ENCODE measurements at regions not wholly inside any gene's neighbourhood (a gene's known extent, or its start where the extent isn't known, plus 50 kb on each side); places are given as distances from the start of the nearest gene placed in this dataset.

DNA sequence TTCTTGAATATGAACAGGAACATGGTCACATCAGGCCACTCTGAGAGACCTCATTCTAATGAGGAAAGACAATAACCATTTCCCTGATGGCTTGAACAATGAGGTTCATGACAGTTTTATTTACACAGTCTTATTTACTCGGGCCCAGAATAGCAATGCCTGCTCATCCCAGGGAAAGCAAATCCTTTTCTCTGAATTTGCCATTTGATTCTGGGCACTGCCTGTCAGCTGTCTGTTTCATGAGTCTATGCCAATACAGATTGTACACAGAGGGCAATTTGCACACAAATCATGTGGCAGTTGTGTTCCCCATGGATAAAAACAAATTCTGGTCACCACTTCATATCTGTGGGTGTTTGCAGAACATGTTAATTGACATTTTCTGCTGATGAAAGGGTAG, 492.5 kb downstream of the ACTL7B start:
- intact Hi-C loops (cut with micrococcal nuclease; ENCODE audit: unreplicated experiment): no loop called here
- Mint-ChIP-seq H3K36me3 (ENCODE audit: insufficient read depth, unreplicated experiment) (no peaks in the 10 kb centered on the region), H3K27me3 (ENCODE audit: insufficient read depth, unreplicated experiment) (no peaks in the 10 kb centered on the region), H3K9me3 (ENCODE audit: unreplicated experiment) (no peaks in the 10 kb centered on the region), H3K27ac (ENCODE audit: unreplicated experiment) (no peak overlapping the region), H3K4me3 (ENCODE audit: unreplicated experiment) (no peak overlapping the region), H3K4me1 (ENCODE audit: low read depth, unreplicated experiment) (no peaks in the 10 kb centered on the region)
- no peaks in the 10 kb centered on the region for H3K27me3 ChIP-seq (replicated peaks; ENCODE audit: control insufficient read depth, insufficient read depth, low read length)
- H3K9me3 ChIP-seq: no peaks in the 10 kb centered on the region
- H3K4me3 ChIP-seq (ENCODE audit: low read depth, low read length): no peak overlapping the region
- TF ChIP-seq CTCF (IDR thresholded peaks at IDR 0.05; ENCODE audit: insufficient read depth in 1 of 2, low read depth in 1 of 2, low read length in 1 of 2, severe bottlenecking in 1 of 2, unreplicated experiment in 1 of 2): no peak
- no TSS peak for BruUV-seq (replicated peaks)
- ChIA-PET POLR2A (no interaction called here), CTCF (no interaction called here)
- DNase-seq: no peak
- no peaks in the 10 kb centered on the region for H3K36me3 ChIP-seq (ENCODE audit: control insufficient read depth, insufficient read depth, low read length)
- H3K4me1 ChIP-seq: no peaks in the 10 kb centered on the region

GRCh38 chr9:108360304-108360703, 495.5 kb downstream of the ACTL7B start:
- H3K4me1 ChIP-seq: no peaks in the 10 kb centered on the region
- Mint-ChIP-seq H3K27ac (ENCODE audit: unreplicated experiment) (no peak overlapping the region), H3K27me3 (ENCODE audit: insufficient read depth, unreplicated experiment) (no peaks in the 10 kb centered on the region), H3K36me3 (ENCODE audit: insufficient read depth, unreplicated experiment) (no peaks in the 10 kb centered on the region), H3K9me3 (ENCODE audit: unreplicated experiment) (no peaks in the 10 kb centered on the region), H3K4me1 (ENCODE audit: low read depth, unreplicated experiment) (no peaks in the 10 kb centered on the region), H3K4me3 (ENCODE audit: unreplicated experiment) (no peak overlapping the region)
- no peaks in the 10 kb centered on the region for H3K9me3 ChIP-seq
- intact Hi-C loops (cut with micrococcal nuclease; ENCODE audit: unreplicated experiment): no loop called here
- BruUV-seq (replicated peaks): no TSS peak
- no peak overlapping the region for H3K4me3 ChIP-seq (ENCODE audit: low read depth, low read length)
- no peaks in the 10 kb centered on the region for H3K36me3 ChIP-seq (ENCODE audit: control insufficient read depth, insufficient read depth, low read length)
- TF ChIP-seq CTCF (IDR thresholded peaks at IDR 0.05; ENCODE audit: insufficient read depth in 1 of 2, low read depth in 1 of 2, low read length in 1 of 2, severe bottlenecking in 1 of 2, unreplicated experiment in 1 of 2): no peak
- H3K27me3 ChIP-seq (replicated peaks; ENCODE audit: control insufficient read depth, insufficient read depth, low read length): no peaks in the 10 kb centered on the region
- no peak for DNase-seq
- CTCF ChIA-PET: interaction anchor here (0.6 kb wide), 1 partner anchor 8 kb away, joined by 3 read pairs; no protein-coding TSS in a partner anchor
- POLR2A ChIA-PET: no interaction called here

- Histone ChIP-seq H3K27me3 (replicated peaks; ENCODE audit: control insufficient read depth, insufficient read depth, low read length) (no peaks in the 10 kb centered on the region), H3K36me3 (ENCODE audit: control insufficient read depth, insufficient read depth, low read length) (no peaks in the 10 kb centered on the region), H3K4me3 (ENCODE audit: low read depth, low read length) (no peak overlapping the region), H3K4me1 (no peaks in the 10 kb centered on the region), H3K9me3 (no peaks in the 10 kb centered on the region)
- H3K27ac Mint-ChIP-seq (ENCODE audit: unreplicated experiment): no peak overlapping the region
- H3K4me3 Mint-ChIP-seq (ENCODE audit: unreplicated experiment): no peak overlapping the region
- BruUV-seq (replicated peaks): no TSS peak
- intact Hi-C loops (cut with micrococcal nuclease; ENCODE audit: unreplicated experiment): no loop called here
- H3K27me3 Mint-ChIP-seq (ENCODE audit: insufficient read depth, unreplicated experiment): no peaks in the 10 kb centered on the region
- TF ChIP-seq CTCF (IDR thresholded peaks at IDR 0.05; ENCODE audit: insufficient read depth in 1 of 2, low read depth in 1 of 2, low read length in 1 of 2, severe bottlenecking in 1 of 2, unreplicated experiment in 1 of 2): no peak
- H3K4me1 Mint-ChIP-seq (ENCODE audit: low read depth, unreplicated experiment): no peaks in the 10 kb centered on the region
- no peak for DNase-seq
- H3K36me3 Mint-ChIP-seq (ENCODE audit: insufficient read depth, unreplicated experiment): peaks cover 6% of the 10 kb centered on the region
- no peaks in the 10 kb centered on the region for H3K9me3 Mint-ChIP-seq (ENCODE audit: unreplicated experiment)
- ChIA-PET POLR2A (no interaction called here), CTCF (no interaction called here)
Observed at GRCh38 chr9:108356806-108357205, 499.0 kb downstream of the ACTL7B start.

All from Caco-2 (cell line).